ENCODE measurements at regions not wholly inside any gene's neighbourhood (a gene's known extent, or its start where the extent isn't known, plus 50 kb on each side); places are given as distances from the start of the nearest gene placed in this dataset.

DNA sequence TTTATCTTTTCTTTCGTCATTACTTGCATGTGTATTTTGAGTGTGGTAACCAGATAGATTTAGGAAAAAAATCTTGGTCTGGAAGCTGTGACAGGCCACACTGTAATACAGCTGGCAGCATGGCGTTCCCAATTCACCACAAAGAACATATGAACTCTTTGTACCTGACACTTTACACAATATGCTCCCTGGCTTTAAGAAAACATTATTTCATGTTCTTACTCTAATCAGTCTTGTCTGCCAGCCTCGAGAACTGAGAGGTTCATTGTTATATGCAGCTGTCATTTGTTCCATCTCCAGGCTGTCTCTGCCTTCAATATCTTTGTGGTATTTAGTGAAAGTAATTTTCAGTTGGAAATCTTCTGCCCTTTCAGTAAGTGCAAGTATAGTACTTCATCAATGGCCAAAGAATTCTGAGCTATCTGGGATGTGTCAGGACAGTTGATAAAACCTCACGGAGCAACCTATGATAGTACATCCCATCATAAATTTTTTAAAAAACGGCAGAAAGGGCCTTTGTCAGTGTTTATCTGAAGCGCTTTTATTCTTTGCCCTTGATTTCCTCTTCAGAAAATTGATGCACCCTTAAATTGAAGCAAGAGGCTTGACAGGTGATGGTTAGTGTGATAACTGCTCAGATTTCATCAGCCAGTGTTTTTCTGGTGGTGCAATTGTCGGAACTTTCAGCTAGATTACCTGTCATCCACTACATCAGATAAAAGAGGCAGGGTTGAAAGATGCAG lies 146.3 kb upstream of the SP8 start:
- DNase-seq (ENCODE audit: extremely low read depth in 1 of 2, low read depth in 1 of 2), result no peak

DNA sequence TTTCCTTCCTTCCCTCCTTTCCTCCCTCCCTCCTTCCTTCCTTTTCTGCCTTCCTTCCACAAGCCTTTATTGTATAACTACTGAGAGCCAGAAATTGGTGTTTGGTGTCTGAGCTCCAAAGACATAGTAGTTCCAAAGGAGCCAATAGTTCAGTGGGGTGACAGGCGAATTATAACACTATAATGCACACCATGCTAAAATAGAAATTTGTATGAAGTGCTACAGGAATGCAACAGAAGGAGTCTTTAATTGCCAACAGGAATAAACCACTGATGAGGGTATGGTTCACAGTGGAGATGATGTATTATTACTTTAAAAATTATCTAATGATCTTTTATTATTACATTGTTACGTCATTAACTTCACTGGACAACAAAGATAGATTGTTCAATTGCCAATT lies 158.8 kb upstream of the SP8 start:
- DNase-seq (ENCODE audit: extremely low read depth in 1 of 2, low read depth in 1 of 2), result no peak

DNA sequence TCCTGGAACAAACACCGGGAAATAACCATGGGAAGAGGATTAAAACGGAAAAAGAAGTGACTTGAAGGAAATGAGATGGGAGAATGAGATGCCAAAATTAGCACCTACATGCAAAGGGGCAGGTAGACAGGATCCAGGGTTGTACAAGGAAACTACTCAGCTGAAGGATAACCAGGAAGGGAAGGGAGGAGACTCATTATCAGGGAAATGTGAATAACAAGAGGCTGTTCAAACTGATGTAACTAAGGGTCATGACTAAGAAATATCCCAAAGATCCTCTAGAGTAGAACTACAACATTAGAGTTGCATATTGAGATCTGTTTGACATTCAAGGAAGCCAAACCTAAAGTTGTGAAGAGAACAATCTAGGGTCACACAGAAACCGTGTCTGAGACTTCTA lies 166.2 kb upstream of the SP8 start:
- DNase-seq (ENCODE audit: extremely low read depth in 1 of 2, low read depth in 1 of 2), result no peak

DNA sequence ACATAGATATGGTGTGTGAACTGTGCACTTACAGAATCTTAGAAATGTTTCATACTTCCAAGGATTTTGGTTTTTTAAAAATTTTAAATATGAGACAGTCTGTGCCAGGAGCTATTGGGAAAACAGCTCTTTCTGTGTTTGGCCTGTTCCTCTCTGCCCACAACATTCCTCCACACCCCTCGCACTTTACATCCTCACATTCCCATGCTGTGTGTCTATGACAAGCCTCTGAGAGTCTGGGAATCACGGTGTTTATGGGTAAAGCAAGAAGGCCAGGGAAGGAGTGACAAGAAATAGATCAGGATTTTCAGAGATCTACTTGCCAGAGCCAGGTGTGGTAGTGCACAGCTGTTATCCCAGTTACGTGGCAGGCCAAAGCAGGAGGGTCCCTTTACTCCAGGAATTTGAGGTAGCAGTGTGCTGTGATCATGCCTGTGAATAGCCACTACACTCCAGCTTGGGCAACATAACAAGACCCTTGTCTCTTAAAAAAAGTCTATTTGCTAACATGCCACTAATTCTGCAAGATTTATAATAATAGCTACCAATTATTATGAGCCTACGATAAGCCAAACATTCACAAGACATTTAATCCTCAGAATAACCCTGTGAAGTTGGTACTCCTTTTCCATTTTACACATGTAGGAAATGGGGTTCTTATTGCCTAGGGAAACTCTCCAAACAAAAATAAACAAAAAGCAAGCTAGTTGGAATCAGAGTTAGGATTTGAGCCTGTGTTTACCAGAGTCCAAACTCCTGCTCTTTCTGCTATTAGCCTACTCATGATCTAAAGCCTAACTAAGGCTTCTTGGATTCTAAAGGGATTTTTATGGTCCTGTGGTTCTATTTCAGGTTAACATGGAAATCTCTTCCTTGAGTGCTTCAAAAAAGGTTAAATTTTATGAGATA lies 168.3 kb upstream of the SP8 start:
- DNase-seq (ENCODE audit: extremely low read depth in 1 of 2, low read depth in 1 of 2), result no peak

DNA sequence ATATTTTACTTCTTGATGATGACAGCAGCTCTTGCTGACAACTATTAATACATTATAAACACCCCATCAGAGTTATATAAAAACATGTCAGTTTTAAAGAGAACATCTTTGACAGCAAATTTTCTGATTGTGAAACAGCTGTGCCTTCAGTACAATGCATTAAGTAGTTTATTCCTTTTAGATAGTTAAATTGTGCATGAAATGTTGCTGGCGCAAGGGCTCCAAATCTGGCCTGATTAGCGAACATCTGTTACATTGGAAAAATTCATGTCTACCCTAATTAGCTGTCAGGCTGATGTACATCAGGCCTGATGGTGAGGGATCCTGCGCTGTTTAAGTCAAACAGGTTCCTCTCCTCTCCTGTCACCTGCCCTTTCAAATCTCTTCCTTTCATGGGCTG lies 171.9 kb upstream of the SP8 start:
- no peak for DNase-seq (ENCODE audit: extremely low read depth in 1 of 2, low read depth in 1 of 2)

DNA sequence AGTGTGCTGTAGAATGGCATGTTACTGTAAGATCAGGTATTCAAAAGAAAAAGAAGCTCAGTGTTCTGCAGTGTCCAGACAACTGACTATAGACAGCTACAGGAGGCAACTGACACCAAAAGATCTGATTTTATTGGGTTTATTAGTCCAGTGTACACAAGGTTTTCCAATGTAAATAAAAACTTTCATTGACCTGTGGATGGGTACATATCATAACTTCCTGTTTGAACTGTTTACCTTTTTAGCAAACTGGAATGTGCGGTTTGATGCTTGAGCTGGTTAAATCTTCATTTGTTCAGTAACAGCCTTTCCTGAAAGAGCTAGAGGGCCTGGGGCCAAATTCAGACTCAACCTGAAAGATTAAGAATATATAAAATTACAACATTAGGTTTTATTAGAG lies 172.6 kb upstream of the SP8 start:
- DNase-seq (ENCODE audit: extremely low read depth in 1 of 2, low read depth in 1 of 2), result no peak

DNA sequence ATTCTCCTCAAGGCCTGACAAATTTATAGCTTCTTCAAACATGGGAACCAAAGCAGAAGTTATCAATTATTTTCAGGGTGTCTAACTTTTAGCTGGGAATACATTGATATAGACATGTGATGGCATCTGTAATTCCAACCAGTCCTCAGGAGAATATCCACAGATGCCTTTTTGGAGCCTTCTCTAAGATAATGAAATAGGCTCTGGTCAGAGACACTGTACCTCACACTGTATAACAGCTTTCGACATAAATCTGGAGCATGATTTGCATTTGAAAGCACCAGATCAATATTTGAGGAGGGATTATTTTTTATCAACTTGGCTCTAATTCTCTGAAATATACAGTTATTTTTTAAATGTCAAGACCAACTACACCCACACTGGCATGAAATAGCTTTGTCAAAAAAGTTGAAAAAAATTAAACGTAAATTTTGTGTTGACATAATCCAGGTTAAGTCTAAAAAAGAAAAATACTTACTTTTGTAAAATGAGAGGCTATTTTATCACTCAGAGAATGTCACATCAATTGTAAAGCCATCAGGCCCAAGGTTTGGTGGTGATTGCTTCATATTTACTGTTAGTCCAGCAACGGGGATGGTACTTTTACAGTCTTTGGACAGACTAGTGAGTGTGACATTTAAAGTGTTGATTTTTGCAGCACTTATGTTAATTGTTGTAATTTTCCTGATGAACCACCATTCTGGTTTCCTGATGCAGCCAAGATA lies 177.0 kb upstream of the SP8 start:
- no peak for DNase-seq (ENCODE audit: extremely low read depth in 1 of 2, low read depth in 1 of 2)

DNA sequence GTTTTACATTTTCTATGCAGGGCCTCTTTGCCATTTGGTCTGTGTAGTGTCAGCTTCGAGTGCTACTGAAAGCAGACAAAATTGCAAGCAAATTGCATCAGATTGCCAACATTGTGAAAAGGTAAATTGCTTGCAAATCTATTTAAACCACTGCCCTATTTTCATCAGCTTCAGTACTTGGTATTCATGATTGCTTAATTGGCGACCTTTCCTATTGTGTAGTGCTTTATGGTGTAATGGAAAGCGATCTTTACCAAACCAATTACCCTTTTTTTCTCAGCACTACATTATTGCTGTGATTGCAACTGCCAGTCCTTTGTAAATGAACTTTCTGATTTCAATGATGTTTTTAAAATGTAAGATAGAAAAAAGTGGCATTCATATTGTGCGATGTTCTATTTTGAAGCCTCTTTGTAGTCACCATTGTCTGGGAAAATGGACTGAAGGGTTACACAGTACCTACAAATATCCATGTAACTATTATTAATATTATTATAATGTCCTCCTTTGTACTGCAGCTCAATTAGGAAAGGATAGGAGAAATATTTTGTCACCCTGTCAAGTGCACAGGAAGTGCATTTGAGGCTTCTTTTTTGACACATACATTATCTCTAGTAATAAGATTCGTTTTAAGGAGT lies 177.7 kb upstream of the SP8 start:
- no peak for DNase-seq (ENCODE audit: extremely low read depth in 1 of 2, low read depth in 1 of 2)

DNA sequence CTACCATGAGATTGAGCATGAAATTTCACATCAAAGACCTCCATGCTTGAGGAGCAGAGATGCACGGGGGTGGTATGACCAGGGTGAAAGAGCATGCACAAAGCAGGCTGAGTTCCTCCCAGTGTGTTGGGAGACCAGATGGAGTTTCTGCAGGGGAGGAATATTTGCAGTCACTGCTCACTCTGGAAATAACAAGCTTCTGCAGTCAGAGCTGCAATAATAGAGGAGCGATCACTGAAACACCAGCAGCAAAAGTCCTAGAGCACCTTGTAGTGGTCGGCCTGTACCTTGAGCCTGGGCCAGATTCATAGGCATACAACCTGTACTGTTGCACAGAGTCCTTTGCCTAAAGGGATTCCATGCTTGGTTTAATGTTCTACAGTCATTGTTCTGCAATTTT lies 184.5 kb upstream of the SP8 start:
- no peak for DNase-seq (ENCODE audit: extremely low read depth in 1 of 2, low read depth in 1 of 2)

DNA sequence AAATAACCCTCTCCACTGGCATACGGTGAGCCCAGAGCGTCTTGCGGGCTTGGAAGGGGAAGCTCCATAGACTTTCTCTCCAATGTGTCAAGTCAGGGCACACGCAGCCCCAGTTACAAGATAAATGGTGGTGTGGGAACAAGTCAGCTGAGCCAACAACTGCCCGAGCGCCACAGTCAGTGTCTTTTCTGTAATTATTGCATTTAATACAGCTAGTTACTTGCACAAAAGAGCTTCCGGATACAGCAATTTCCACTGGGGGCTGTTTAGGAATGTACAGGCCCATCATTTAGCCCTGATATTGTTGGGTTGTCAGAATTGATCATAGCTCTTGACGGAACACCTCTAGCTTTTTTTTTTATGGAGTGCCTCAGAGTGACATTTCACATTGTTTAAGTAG lies 193.5 kb upstream of the SP8 start:
- no peak for DNase-seq (ENCODE audit: extremely low read depth in 1 of 2, low read depth in 1 of 2)

DNA sequence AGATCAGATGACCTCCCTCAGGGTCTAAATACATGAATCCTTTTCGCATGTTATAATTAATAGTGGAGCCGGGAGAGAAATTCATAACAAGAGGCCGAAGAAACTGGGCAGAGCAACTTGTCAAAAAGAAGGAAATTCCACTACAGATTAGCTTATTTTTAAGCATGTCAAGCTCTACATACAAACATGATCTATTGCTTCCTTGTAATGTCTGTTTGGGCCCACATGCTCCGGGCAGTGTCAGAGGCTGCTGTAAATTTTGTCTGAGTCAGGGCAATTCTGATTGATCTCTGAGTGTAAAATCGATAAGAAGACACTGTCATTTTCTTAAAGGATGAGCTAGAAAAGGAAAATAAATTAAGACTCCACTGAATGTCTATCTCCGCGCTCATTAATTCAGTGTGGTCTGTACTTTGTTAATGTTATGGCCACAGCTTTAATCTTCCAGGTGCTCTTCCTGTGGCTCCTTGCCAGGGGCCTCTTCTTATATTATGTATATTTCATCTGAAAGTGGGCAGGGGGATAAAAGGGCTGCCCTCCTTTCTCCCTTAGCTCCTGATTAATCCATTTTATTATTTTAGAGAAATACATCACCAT lies 194.1 kb upstream of the SP8 start:
- DNase-seq (ENCODE audit: extremely low read depth in 1 of 2, low read depth in 1 of 2), result no peak

DNA sequence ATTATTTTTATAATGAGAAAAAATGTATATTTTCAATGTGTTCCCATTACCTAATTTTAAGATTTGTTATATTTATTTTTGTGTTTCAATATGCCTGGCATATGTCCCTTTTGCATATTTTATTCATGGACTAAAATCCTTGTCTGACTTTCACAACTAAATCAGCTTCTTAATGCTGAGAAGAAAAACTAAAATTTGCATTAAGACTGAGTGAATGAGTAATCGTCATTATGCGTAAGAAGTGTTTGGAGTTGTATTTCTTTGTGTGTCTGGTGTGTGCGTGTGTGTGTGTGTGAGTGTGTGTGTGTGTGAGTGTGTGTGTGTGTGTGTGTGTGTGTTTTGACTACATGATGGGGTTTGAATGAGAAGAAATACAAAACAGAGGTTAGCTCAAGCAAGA lies 201.7 kb upstream of the SP8 start:
- no peak for DNase-seq (ENCODE audit: extremely low read depth in 1 of 2, low read depth in 1 of 2)

DNA sequence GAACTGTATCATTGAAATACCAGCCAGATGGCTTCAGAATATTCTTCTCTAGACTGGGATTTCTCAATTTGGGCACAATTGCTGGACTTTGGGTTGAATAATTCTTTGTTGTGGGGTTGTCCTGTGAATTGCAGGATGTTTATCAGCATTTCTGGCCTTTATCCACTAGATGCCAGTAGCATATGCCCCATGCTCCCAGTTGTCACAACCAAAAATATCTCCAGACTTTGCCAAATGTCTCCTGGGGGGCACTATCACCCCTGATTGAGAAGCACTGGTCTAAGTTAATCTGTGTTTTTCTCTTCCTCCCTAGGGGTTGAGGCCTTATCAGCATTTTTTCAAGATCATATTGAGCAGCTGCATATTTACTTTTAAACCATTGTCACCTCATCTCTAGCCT lies 204.9 kb upstream of the SP8 start:
- no peak for DNase-seq (ENCODE audit: extremely low read depth in 1 of 2, low read depth in 1 of 2)

DNA sequence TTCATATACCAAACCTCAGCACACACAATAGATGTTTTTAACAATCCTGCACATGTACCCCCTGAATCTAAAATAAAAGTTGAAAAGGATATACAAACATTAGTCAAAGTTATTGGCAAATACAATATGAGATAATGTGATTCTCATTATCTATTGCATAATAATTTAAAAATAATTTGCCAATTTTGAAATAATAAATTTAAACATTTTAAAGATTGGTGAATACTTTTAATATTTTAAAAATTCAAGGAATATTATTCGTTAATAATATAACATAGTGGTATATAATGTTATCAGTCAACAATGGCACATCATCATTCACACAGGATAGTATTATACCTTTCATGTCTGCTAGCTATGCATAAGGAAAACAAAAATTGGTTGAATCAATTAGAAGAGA lies 207.0 kb upstream of the SP8 start:
- no peak for DNase-seq (ENCODE audit: extremely low read depth in 1 of 2, low read depth in 1 of 2)

DNA sequence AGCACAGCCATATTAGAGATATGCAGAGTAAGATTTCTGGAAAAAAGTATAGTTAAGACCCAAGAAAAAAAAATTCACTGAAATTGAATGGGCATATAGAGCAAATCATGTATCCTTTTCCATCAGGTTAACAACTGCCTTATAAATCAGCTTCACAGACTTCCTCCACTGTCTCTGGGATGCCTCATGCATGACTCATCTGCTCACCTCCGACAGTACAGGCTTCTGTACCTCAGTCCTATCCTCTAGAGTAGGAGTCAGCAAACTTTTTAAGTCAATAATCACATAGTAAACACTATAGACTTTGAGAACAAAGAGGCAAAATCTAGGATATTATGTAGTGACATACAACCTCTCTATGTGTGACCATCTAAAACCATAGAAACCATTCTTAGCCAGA lies 211.6 kb upstream of the SP8 start:
- DNase-seq (ENCODE audit: extremely low read depth in 1 of 2, low read depth in 1 of 2), result no peak

DNA sequence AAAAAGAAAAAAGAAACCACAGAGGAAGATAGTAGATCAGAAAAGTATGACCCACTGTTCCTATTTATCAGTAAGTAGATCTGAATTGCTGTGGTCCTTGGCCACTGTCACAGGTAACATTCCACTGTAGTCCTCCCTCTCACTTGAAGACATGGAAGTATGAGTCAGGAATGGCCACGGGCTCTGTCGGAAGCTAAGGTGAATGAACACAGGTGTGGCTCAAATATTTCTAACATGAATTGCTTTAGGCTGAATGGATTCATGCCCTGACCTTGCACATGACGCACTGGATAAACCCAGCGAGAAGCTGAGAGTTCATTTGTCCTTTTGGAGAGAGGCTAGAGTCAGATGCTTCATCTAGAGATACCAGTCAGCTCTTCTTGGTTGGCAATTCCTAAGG lies 224.5 kb upstream of the SP8 start:
- DNase-seq (ENCODE audit: extremely low read depth in 1 of 2, low read depth in 1 of 2), result no peak

DNA sequence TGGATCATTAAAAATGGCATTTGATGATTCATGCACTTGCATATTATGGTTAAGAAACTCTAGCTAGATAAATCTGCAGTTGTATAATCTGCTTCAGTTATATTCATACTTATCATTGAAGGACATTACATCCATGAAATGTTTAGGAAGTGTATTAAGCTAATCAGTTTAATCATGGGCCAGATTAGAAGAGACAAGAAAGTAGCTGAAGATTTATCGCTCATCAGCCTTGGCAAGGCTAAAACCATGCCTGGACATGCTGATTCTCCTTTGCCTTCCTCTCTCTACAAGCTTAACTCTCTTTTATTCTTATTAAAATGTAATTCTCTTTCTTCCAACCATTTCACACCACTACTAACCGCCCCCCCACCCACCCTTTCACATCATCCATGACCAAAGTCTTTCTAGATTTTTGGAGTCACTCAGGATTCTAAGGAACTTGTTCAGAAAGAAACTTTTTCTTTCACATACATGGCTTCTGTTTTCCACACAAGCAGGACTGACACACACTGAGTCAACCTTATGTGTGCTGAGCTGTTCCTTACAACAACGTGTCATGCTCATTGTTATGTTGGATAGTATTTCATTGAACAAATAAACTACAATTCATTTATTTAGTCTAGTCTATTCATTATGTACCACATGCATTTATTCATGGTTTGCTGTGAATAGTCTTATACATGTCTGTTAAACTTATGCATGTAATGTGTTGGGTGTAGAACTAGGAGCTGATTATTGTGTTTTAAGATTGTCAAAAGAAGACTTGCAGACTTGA lies 227.3 kb upstream of the SP8 start:
- no peak for DNase-seq (ENCODE audit: extremely low read depth in 1 of 2, low read depth in 1 of 2)

DNA sequence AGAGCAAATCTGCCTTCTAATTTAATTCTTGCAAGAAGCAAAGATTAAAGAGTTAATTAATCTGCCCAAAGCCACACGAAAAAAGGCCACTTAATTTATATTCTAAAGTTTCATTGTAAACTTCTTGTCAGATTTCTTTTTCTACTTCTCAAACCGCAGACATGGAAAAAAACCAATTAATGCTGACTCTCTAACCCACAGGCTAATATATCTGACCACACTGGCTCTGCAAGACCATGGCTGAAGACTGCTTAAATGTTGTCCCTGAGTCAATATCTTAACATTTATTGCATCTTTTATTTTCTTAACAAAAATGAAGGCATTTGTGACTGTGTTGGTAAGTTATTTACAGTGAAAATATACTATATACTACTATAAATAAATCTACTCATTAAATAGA lies 234.0 kb upstream of the SP8 start:
- DNase-seq (ENCODE audit: extremely low read depth in 1 of 2, low read depth in 1 of 2), result no peak

DNA sequence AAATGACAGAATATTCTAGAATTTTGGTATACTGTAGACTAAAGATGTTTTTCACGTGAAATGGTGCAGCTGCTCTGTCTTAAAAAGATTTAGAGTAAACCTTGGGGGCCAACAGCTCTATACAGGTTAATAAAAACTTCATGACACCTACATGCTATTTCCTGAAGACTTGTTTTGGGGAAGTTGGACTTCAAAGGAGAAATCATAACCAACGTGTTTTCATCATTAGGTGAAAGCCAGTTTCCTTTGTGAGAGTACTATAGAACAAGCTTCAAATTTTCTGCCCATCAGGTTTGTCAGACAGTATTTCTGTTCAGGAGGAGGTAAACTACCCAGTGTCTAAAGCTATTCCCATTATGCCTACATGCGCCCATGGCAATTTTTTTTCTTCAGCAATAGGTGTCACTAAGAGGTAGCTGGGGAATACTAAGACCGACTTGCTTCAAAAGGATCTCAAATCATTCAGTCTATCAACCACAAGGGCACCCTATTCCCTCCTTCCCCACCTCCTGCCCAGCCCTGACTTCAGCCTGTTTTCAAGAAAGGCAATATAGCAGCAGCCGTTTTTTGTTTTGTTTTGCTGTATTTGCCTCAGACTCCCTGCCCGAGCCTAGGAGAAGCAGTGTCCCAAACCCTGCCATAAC lies 237.3 kb upstream of the SP8 start:
- no peak for DNase-seq (ENCODE audit: extremely low read depth in 1 of 2, low read depth in 1 of 2)

DNA sequence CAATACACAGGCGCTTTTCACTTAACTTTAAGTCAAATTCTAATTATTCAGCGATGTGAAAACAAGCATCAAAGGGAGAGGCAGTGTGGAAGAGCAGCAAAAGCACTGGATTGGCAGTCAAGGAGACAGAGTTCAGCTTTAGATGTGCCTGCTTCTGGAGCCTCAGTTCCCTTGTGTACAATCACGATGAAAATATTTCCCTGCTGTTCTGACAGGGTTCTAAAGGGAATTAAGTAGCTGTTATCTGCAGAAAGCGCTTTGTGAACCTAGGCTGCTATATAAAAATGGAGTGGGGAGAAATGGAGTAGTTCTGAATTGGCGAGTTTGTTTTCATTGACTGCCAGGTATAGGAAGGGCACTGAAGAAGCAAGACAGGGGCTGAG lies 237.8 kb upstream of the SP8 start:
- no peak for DNase-seq (ENCODE audit: extremely low read depth in 1 of 2, low read depth in 1 of 2)
